NCI-H460 (cell line): ENCODE measurements at regions not wholly inside any gene's neighbourhood (a gene's known extent, or its start where the extent isn't known, plus 50 kb on each side); places are given as distances from the start of the nearest gene placed in this dataset.
A peak's percentile ranks its signal among the peaks of the same experiment; 100 is the strongest.

Experiments
- DNase-seq: peaks from one replicate; pipeline ENCODE4 v3.0.0-alpha.2; 2016; ENCODE audit warnings: low read depth; ENCODE audit errors: extremely low read depth

DNA sequence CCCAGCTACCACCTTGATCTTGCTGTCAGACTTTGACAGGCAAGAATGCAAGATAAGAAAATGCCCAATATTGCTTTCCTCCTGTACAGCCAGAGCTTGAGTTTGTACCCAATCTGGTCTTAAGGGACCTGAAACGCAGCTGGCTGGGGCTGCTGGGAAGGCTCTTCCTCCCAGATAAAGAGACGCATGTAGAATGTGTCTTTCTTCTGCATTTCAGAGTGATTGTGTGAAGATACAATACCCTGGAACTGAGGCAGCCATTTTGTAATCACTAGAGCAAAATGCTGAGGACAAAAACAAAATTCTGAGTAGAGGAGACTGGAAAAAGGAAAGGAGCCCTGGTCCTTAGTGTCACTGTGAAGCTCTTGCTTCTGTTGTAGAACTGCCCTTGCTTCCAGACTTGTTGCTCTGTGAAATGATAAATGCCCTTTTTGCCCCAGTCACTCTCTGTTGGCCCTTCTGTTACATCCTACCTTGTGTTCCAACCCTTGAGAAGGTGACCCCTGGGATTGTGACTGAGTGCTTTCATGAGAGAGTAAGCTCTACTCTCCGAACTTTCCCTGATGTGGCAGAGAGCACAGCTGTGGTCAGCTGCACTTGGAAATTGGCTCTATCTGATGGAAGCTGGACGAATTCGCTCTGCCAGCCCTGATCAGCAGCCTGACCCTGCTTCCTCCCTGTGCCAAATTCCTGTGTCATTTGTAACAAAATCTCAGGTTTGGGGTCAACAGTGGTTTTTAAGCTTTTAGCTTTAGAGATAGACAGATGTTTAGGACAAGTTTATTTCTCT lies 137.4 kb upstream of the RBMS1 start:
- no peak for DNase-seq

DNA sequence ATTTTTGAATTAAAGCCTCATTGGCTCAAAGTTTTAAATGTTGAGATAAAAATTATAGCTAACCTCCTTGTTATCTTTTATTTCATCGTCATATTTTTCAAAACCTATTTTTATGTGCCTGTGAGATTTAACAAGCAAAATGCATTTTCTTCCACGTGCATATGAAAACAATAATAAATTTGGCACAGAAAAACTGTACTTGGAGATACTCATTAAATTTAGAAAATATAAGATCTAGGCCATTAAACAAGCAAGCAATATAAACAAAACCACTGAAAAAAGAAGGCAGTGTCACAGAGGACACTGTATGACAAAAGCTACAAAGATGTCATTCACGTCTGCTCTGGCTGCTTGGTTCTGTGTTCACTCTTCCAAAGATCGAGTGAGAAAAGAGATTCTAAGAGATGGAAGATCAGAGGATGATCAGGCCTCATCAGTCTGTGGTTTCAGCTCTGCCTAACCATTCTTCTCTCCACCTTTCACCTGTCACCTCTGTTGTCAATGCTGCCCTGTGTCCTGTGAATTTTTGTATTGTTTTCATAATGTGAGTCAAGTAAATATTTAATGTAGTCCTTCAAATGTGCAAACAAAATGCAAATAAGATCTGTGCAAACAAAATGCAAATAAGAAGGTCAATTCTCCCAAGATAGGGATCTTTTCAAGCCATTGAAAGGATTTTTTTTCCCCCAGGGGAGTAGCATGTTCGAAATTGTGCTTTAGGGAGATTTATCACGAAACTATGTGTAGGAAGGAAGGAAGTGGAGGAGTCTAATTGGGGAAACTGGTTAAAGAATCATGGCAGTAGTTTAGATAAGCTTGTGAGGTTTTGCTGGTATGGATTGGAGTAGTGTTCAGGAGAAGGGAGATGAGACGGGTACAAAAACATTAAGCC lies 138.7 kb upstream of the RBMS1 start:
- no peak for DNase-seq

DNA sequence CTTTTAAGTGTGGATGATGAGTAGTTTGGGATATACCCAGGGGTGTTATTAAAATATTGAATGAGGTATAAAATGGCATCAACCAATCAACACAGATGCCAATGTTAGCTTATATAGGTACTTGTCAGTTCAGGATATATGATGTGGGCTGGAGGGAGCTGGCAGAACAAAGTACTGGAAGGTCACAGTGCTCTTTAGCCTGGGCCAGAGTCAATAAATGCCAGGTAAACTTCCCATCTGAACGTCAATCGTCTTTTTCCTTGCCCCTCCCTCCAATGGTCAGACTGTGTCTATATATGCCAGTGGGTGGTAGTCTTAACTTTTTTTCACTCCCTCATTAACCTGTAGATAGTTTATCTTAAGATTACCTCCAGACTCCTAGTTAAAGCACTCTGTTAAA lies 140.8 kb upstream of the RBMS1 start:
- no peak for DNase-seq

DNA sequence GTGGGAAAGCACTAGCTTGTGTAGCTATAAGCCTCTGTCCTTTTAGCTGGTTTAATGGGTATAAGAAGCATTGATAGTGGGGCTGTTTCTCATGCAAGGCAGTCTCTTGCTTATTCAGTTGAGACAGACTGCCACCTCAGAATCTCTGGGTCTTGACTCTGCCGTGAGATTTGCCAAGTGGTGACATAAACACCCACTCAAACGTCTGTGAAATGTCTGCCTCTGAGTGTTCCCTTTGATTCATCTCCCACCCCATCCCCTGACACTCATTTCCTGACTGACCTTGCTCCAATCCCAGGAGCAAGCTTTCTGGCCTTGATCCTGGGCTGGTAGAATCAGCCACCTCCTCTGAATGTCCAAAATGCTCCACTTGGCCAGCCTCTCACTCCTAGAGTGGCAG lies 141.9 kb upstream of the RBMS1 start:
- DNase-seq, result no peak

DNA sequence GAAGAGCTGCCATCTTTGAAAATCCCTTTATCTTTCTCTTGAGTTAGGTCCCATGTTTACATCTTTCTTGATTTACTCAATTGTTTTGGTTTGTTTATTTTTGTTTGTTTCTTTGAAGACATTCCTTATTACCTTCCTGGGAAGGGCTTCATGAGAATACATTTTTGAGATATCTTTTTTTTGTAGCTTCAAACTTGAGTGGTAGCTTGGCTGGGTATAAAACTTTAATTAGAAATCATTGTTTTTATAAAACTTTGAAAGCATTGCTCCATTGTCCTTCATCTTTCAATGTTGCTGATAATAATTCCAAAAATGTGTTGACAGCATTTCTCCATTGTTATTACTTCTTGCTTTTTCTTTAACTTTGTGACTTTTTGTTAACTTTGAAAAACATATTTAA lies 145.9 kb upstream of the RBMS1 start:
- DNase-seq, result no peak

DNA sequence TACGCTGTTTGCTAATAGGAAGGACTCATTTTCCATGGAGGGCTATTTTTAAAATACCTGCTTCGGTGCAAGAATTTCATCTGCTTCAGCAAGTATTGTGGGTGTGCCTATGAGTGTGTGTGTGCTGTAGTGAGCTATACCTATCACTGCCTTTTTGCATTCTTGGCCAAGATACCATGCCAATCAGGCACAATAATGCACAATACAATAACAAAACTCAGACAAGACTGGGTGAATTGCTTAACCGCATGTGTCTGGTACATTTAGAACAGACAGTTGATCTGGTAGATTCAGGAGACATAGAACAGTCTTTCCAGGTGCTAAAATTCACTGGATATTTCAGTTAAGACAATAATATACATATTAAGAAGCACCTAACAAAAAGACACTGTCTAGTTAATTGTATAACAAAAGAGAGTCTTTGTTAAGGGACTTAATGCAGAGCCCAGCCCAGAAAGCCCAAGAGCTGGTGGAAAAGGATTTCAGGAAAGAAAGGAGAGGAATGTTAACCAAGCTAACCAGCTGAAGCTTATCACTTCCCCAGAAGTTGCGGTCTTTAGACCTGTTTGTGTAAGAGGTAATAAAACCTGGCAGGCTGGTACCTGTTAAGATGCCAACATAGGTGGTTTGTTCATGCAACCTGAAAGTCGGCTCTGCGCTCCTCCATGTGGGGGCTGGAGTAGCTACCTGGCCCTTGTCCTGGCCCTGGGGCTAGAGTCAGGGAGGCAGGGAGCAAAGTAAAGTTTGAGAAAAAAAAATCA lies 153.3 kb upstream of the RBMS1 start:
- DNase-seq, result no peak

DNA sequence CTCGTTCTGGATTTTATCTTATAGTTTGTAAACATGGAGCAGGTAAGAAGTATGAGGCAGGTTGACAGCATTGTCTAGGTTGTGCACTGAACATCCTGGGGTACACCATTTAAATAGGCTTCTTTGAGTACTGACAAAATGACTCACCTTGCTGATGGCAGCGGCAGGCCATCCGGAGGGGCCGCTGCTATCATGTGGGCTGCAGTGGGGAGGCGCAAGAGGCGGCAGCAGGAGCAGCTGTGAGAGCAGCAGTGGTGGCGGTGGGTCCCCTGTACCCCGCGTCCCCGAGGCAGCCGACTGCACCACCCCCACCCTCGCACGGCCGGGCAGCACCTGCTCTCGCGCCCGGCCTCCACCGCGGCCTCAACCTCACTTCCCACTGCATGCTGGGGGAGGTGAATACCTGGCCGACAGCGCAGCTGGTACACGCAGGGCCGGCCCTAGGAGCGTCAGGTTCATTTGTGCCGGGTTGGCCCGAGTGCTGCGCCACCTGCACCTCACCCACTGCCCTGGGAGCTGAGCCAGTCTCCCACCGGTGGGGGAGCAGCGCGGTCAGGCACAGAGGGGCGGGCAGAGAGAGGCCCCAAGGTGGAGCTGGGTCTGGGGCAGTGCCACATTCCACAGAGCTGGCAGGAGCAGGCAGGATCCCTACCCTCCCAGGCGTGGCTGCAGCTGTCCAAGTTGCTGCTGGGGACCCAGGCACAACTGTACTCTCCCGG lies 154.5 kb upstream of the RBMS1 start:
- DNase-seq, result no peak

DNA sequence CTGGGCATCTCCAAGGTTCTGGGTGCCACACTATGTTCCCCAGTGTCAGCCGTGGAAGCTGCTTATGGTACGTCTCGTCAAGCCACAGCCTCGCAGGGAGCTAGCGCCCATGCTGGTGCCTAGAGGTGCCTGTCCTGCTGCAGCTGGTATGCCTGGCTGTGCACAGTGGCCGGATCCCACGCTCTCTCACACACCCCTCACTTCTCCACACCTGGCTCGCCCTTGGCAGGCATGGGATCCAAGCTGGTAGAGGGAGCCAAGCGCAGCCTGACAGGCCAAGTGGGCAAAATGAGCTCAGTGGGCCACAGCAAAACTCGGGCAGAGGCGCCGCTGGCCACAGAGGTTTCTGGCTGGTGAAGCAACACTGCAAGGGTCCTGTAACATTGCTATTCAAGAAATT lies 156.1 kb upstream of the RBMS1 start:
- DNase-seq, result no peak

DNA sequence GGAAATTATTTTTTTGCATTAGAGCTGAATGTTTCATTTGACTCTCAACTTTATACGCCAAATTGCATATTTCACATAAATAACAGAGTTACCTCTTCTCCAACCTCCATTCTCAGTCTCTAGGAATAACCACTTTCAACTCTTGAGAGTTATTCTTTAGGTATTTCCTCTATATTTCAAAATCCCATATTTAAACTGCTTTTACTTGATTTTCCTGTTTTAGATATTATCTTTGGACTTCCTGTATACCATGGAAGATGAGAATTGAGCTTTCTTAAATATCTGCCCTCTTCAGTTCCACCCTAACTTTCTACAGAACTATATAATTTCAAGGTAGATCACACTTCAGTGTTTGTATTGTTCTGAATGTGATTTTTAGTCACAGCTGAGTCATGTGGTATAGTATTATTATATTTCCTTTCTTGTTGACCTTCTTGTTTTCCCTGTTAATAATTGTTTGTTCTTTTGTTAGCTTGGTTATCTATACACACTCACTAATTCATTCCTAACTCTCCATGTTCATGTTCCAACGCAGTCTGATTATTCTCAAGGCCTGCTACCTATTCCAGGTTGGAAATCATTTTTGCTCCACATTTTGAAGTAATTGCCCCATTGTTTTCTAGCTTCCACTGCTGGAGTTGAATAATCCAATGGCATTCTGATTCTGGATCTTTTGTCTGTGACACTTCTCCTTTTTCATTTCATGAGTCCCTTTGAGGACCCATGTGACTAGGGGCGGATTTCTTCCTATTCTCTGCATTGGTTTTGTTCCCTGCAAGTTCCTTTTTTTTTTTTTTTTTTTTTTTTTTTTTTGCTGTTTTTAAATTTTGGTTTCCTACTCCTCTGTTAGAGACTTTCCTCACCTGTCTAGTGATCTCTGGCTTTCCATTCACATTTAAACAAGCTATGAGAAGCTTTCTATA lies 156.8 kb upstream of the RBMS1 start:
- no peak for DNase-seq

DNA sequence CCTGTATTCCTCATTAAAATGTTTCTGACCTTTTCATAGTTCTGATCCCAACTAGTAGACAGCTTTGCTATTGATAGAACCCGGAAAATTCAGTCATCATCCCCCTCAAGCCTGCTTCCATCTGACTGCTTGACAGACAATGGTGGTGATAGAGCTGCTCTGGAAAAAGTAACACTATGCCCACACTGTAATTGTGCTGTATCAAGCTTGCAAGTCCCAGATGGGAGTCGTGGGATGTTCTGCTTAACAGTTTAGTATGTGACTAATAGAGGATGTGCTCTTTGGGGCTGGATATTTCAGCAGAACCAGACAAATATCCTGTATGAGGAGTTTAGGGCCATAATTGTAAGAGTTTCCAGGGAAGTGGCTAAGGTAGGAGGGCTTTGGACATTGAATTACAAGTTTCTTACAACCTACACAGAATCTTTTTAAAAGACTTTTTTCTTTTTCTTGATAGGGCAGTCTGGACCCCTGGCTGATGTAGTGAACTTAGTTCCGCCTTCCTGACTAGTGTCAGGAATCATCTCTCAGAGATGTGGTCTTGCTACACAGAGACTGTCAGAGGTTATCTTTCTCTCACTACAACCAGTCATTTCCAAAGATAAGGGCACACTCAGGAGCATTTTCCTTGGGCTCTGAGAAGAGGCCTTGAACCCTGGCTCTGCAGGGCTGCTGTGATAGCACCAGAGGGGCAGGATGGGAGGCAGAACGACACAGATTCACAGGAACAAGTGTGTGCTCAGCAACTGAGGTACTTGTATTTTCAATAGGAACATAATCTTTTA lies 158.0 kb upstream of the RBMS1 start:
- DNase-seq, result no peak

DNA sequence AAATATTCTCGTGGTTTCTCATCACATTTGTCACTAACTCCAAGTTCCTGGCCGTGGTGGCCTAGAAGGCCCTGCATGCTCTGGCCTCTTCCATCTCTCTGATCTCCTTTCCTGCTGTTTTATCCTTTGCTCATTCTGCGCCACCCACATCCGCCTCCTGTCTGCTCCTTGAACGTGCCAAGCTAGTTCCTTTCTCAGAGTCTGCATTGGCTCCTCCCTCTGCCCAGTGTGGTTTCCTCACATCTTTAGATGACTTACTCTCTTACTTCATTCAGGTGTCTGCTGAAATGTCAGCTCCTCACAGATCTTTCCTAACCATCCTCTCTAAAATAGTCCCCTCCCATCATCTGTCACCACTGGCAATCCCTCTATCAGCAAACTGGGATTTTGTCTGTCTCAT lies 158.6 kb upstream of the RBMS1 start:
- DNase-seq, result no peak

DNA sequence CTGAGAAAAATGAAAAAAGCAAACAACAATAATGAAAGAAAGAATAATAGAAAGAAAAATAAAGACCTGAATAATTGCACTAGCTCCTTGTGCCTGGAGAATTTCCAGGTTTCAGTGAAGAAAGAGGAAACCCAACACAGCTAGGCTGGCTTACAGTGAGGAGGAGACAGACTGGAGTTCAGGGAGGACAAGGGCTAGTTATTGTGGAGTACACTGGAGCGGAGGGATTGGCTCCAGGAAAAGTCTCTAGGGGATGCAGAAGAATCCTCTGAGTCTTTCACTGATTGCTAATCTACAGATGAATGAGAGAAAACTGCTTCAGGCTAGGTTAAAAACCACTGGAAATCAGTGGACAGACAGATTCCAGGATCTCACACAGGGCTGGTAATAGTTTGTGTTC lies 163.6 kb upstream of the RBMS1 start:
- no peak for DNase-seq

DNA sequence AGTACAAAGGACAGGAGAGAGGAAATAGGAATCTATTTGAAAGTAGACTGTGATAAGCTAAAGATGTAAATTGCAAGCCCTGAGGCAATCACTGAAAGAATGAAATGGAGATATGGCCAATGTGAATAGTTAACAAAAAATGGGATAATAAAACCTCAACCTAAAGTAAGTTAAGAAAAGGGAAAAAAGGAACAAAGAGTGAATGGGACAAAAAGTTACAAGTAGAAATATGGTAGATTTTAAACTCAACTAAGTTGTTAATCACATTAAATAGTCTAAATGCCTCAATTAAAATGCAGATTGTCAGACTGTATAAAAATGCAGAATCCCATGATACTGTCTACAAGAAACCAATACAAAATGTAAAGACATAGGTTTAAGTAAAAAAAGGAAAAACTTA lies 165.2 kb upstream of the RBMS1 start:
- DNase-seq, result no peak

DNA sequence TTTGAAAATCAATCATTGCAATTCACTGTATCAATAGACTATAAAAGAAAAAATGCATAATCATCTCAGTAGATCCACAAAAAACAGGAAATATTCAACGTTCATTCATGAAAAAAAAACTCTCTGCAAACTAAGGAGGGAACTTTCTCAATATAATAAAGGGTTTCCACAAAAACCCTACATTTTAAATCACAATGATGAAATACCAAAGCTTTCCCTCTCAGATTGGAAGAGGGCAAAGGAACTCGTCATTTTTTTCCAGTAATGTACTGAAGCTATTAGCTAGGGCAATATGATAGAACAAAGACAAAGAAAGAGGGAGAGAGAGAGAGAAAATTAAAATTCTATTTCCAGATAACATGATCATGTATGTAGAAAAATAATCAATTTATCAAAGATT lies 167.1 kb upstream of the RBMS1 start:
- no peak for DNase-seq

DNA sequence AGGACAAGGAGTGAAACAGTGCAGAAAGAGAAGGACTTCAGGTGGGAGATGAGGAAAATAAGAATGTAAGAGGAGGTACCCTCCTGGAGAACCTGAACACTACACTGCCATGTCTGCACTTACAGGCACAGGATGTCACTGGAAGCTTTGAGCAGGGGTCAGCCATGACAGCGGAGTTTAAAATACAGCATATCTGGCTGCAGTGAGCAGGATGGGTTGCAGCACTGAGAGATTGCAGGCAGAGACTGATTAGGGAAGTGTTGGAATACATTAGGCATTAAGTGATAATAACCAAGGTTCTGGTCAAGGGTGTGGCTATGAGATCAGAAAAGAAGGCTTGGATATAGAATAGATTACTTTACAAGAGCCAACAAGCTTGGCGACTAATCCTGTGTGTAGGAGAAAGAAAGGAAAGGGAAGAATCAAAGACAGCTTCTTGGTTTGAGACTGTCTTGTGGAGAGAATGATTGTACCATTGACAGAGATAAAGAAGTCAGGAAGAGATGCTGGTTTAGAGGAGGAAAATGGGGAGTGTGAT lies 171.1 kb upstream of the RBMS1 start:
- no peak for DNase-seq

DNA sequence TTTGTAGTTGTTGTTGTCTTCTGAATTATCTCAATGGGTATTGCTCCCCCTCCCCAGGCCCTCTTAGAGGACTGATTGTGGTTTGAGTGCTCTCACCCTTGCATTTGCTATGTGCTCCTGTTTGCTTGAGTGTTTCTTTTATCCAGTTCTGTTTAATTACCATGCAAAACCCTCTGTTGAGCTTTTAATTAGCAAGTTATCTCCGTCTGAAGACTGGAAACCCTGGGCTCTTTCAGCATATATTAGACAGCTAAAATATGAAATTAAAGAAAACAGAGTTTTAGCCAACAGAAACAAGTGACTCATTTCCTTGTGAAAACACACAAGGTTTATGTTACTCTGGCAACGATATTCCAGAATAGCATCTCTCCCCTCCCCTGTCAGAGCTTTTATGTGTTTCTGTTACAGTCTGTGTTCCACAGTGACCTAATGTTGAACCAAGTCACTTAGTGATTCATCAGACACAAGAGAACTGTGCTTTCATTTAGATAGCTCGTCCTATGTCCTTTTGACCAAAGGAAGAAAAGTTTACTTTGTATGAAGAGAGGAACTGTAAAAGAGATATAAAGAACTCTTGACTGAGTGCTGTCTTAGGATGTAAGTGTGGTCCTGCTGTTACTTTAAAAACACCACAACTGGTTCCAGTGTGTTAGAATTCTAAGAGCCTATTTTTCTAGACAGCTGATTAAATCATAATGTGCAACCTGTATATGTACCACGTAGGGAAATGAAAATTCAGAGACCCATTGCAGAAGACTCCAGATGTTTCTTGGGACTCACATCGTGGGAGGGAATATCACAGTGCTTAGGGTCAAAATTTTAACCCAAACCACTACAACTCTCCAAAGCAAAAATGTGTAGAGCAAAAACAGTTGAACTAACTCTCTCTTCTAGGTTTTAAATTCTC lies 172.8 kb upstream of the RBMS1 start:
- peak; percentile 89 for DNase-seq

DNA sequence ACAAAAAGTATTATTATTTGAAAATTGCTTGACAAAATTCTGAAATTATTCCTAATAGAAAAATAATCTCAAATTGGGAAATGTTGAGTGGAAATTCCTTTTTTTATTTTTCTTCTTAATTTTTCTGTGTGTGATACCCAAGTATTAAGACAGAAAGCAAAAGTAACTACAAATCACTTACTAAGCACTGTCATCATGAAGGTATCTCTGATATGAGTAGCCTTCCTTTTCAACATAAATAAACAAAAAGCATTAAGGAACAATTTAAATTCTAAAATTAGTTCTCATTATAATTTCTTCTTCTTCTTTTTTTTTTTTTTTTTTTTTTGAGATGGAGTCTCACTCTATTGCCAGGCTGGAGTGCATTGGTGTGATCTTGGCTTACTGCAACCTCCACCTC lies 174.2 kb upstream of the RBMS1 start:
- no peak for DNase-seq

DNA sequence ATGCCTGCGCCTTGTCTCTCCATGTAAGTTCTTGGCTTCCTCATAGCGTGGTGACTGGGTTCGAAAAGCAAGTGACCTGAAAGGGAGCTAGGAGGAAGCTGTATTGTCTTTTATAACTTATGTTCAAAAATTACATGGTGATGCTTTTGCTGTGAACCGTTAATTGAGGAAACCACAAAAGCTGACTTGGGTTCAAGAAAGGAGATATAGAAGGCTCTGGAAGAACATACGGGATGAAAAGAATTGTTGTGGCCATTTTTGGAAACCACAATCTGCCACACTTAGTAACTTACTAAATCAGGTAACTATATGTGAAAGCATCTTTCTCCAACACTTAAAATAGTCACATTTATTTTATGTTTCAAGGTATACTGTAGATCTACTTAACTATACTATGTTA lies 177.0 kb upstream of the RBMS1 start:
- no peak for DNase-seq
